Progenitor cell of endocrine pancreas (in vitro differentiated cells): ENCODE measurements at regions not wholly inside any gene's neighbourhood (a gene's known extent, or its start where the extent isn't known, plus 50 kb on each side); places are given as distances from the start of the nearest gene placed in this dataset.
A peak's percentile ranks its signal among the peaks of the same experiment; 100 is the strongest.

Experiments used
- DNase-seq: peaks from one replicate; pipeline ENCODE4 v3.0.0; 2021; ENCODE audit warnings: low spot score; ENCODE audit not compliant: unreplicated experiment
- H3K27ac Mint-ChIP-seq: 2 replicates; pipeline ENCODE4 v1.8.0; 2021; ENCODE audit warnings: mild to moderate bottlenecking, moderate library complexity, mixed read lengths
- H3K27me3 Mint-ChIP-seq: 2 replicates; pipeline ENCODE4 v1.8.0; 2021; ENCODE audit warnings: mixed read lengths
- H3K36me3 Mint-ChIP-seq: 2 replicates; pipeline ENCODE4 v1.8.0; 2022; ENCODE audit warnings: mixed read lengths; ENCODE audit not compliant: insufficient read depth
- H3K4me1 Mint-ChIP-seq: 2 replicates; pipeline ENCODE4 v1.8.0; 2021; ENCODE audit warnings: low read depth, mixed read lengths
- H3K4me3 Mint-ChIP-seq: 2 replicates; pipeline ENCODE4 v1.8.0; 2021; ENCODE audit warnings: low read depth, mild to moderate bottlenecking, moderate library complexity, mixed read lengths
- H3K9me3 Mint-ChIP-seq: 2 replicates; pipeline ENCODE4 v1.8.0; 2021; ENCODE audit warnings: low read depth, mixed read lengths
- CTCF ChIP-seq: fragments of 200-600 bp; sonication (generic); IDR thresholded peaks from one replicate; pipeline ENCODE4 v1.5.0; 2021; ENCODE audit warnings: antibody characterized with exemption, mild to moderate bottlenecking; ENCODE audit not compliant: unreplicated experiment

DNA sequence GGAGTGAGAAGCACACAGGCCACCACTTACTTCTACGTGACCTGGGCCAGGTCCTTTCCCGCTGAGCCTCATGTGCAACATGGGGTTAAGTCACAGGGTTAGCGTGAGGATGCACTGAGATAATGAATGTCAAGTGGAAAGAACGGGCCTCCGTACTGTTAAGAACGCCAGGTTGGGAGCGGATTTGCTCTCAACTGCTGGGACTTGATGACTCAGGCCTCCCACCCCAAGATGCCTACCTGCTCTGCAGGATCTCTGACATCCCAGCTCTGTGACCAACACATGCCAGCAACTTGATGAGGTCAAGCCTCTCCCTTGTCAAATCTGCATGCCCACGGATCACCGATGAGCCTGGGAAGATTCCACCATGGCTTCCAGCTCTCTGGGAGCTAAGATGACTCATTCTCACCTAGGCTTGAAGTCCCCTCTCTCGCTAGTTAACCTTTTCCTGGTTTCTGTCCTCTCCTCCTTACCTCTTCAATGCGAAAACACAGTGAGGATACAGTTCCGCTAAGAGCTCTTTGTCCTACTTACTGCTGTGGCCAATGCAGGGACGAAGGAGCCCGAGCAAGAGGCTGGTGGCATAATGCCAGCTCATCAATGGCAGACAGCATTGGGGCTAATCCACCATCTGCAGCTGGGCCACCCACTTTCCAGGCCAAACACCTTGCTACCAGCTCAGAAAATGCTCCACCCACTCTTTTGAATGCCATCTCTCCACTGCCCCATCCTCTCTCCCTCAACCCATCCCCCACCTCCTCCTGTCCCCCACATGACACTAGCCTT, 67.6 kb downstream of the PJA1 start:
- Mint-ChIP-seq H3K27ac (no peak overlapping the region), H3K36me3 (no peaks in the 10 kb centered on the region), H3K4me3 (no peak overlapping the region), H3K9me3 (peaks cover 9% of the 10 kb centered on the region), H3K4me1 (peaks cover under 1% of the 10 kb centered on the region), H3K27me3 (no peaks in the 10 kb centered on the region)
- TF ChIP-seq CTCF = no peak
- DNase-seq = no peak

GRCh38 chrX:69096963-69097362, 68.3 kb downstream of the PJA1 start:
- no peak for DNase-seq
- peaks cover 3% of the 10 kb centered on the region for H3K9me3 Mint-ChIP-seq
- no peaks in the 10 kb centered on the region for H3K4me1 Mint-ChIP-seq
- no peaks in the 10 kb centered on the region for H3K27me3 Mint-ChIP-seq
- TF ChIP-seq CTCF = no peak
- H3K27ac Mint-ChIP-seq = no peak overlapping the region
- H3K36me3 Mint-ChIP-seq = no peaks in the 10 kb centered on the region
- H3K4me3 Mint-ChIP-seq = no peak overlapping the region

DNA sequence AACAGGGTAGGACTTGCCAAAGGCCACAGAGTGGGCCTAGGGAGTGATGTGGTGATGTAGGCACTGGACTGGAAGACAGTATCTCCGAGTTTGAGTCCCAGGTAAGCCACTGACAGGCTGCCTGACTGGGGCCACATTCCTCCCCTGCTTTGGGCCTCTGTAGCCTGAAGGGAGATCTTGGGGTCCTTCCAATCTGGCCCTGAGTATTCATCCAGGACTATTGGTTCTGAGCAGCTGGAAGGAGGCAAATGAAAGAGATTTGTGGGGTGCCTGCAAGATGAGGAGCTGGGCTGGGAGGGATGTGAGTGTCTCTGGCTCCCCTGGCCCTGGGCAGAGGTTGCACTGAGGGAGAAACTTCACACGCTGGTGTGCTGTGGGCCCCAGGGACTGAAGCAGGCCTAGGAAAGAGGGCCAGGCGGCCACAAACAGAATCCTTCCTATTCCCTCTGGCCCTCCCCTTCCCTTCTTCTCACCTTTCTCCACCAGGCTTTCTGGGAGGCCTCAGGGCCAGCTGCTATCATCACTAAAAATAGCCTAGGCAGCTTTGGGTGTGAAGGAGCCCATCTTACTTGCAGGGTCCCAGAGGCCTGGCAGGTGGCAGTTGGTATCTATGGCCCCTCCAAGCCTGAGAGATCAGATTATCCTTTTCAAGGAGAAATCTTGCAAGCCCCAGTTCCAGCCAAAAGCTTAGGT, 70.1 kb downstream of the PJA1 start:
- Mint-ChIP-seq H3K9me3 (peaks cover 3% of the 10 kb centered on the region), H3K27ac (no peak overlapping the region), H3K36me3 (no peaks in the 10 kb centered on the region), H3K4me1 (no peaks in the 10 kb centered on the region), H3K4me3 (no peak overlapping the region), H3K27me3 (no peaks in the 10 kb centered on the region)
- TF ChIP-seq CTCF = no peak
- no peak for DNase-seq

DNA sequence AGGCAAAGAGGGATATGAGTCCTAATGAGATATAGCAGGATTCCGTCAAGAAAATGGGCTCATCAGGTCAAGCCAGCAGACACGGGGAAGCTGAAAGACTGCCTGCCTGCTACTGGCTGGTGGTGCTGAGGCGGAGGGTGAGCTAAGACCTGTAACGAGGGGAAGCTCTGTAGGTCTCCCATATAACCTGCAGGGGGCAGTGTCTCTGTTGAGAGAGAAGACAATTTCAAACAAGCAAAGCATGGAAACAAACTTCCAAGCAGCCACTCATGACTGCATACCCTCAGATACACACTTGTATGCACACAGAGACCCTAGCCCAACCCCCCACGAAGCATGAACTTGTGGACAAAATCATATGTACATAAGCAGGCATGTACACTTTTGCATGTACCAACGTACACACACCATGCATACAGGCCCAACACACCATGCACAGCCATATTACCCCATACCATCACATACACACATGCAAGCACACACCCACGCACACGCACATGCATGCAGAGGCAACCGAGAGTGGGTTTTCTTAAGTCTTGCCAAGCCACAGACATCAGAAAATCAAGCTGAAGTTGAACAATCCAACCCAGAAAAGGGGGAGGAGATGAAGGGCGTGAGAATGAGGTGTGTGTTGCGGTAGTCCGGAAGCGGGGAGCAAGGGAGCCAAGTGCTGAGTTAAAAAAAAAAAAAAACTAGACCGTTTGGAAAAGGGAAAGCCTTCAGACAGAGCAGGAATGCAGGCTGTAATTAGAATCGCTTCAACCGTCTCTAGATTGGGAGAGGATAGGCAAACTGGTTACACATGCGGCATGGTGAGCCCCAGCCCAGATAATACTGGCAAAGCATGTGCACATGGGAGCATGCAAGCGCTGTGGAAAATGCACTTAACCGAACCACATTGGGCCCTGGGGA, 71.0 kb downstream of the PJA1 start:
- Mint-ChIP-seq H3K27ac (no peak overlapping the region), H3K9me3 (peaks cover 3% of the 10 kb centered on the region), H3K36me3 (no peaks in the 10 kb centered on the region), H3K4me3 (no peak overlapping the region), H3K4me1 (no peaks in the 10 kb centered on the region), H3K27me3 (no peaks in the 10 kb centered on the region)
- TF ChIP-seq CTCF = peak; percentile 61
- DNase-seq = no peak

DNA sequence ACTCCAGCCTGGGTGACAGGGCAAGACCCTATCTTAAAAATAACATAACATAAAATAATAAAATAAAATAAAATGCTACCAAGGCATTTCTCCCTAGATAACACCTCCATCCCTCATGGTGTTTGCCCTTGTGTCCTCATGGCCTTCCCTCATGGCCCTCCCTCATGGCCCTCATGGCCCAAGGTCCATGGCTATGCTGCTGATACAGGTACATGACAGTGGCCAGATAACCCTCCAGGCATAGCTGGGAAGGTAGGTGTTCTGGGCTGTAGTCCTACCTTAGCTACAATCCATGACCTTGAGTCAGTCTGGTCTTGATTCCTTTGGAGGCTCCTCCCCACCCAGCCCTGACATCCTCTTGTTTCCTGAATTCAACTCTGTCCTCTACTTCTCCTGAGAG, 75.2 kb downstream of the PJA1 start:
- H3K27me3 Mint-ChIP-seq = no peaks in the 10 kb centered on the region
- TF ChIP-seq CTCF = no peak
- DNase-seq = no peak
- H3K36me3 Mint-ChIP-seq = no peaks in the 10 kb centered on the region
- no peak overlapping the region for H3K27ac Mint-ChIP-seq
- H3K4me3 Mint-ChIP-seq = no peak overlapping the region
- H3K4me1 Mint-ChIP-seq = no peaks in the 10 kb centered on the region
- H3K9me3 Mint-ChIP-seq = no peaks in the 10 kb centered on the region
